ENCODE measurements at regions not wholly inside any gene's neighbourhood (a gene's known extent, or its start where the extent isn't known, plus 50 kb on each side); places are given as distances from the start of the nearest gene placed in this dataset.

DNA sequence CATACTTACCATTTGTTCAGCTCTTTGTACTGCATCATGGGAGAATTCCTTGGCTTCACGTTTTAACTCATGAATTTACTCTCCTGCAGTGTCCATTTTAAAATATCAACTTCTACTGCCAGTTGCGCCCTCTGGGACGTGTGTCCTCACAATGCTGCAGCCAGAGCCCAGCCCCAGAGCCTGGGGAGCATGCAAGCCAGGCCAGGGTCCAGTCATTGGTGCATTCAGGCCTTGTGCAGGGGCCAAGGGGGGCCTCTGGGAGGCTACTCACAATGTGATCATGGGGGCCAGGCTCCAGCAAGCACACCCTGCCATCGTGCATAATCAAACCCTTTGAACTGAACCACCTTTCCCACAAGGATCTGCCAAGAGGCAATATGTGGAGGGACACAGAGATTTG lies 105.6 kb upstream of the CCDC112 start:
- no peak for DNase-seq (ENCODE audit: extremely low spot score)
- TF ChIP-seq ELF4 (IDR thresholded peaks at IDR 0.05) = no peak
- no peak for TF ChIP-seq ZNF384 (IDR thresholded peaks at IDR 0.05)
- no peak for TF ChIP-seq TARDBP (IDR thresholded peaks at IDR 0.05)
- TF ChIP-seq, protein P1, sequence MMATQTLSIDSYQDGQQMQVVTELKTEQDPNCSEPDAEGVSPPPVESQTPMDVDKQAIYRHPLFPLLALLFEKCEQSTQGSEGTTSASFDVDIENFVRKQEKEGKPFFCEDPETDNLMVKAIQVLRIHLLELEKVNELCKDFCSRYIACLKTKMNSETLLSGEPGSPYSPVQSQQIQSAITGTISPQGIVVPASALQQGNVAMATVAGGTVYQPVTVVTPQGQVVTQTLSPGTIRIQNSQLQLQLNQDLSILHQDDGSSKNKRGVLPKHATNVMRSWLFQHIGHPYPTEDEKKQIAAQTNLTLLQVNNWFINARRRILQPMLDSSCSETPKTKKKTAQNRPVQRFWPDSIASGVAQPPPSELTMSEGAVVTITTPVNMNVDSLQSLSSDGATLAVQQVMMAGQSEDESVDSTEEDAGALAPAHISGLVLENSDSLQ (IDR thresholded peaks at IDR 0.05) = no peak
- TF ChIP-seq NFRKB (IDR thresholded peaks at IDR 0.05) = no peak
- no peak for TF ChIP-seq SUZ12 (IDR thresholded peaks at IDR 0.05)
- TF ChIP-seq CTBP1 (IDR thresholded peaks at IDR 0.05; ENCODE audit: borderline replicate concordance) = no peak
- ChIA-PET CTCF (no interaction called here), POLR2A (no interaction called here)

DNA sequence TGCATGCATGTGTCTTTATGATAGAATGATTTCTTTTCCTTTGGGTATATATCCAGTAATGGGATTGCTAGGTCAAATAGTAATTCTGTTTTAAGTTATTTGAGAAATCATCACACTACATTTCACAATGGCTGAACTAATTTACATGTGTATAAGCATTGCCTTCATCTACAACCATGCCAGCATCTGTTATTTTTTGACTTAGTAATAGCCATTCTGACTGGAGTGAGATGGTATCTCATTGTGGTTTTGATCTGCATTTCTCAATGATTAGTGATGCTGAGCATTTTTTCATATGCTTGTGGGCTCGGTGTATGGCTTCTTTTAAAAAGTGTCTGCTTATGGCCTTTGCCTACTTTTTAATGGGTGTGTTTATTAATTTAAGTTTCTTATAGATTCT lies 102.3 kb upstream of the CCDC112 start:
- DNase-seq (ENCODE audit: extremely low spot score) = no peak
- ChIA-PET CTCF (no interaction called here), POLR2A (no interaction called here)
- TF ChIP-seq SUZ12 (IDR thresholded peaks at IDR 0.05) (no peak), ELF4 (IDR thresholded peaks at IDR 0.05) (no peak), CTBP1 (IDR thresholded peaks at IDR 0.05; ENCODE audit: borderline replicate concordance) (no peak), ZNF384 (IDR thresholded peaks at IDR 0.05) (no peak), NFRKB (IDR thresholded peaks at IDR 0.05) (no peak), BHLHE40 (IDR thresholded peaks at IDR 0.05; ENCODE audit: borderline replicate concordance) (no peak)

DNA sequence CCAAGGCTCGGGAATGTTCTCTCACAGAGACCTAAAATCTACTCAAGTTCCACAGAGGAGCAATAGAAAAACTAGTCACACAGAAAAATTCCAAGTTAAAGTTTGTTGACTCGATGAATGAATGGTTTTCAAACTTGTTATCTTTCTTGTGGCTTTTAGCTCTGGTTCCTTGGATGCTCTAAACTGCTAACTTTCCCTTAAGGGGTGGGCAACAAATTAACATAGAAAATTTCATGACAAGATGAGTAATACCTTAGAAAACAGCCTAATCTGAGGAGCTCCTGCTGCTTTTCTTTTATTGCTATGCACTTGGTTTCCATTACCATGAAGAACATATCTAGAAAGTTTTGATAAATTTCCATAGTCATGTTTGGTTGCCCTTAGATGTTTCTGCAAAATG lies 100.2 kb upstream of the CCDC112 start:
- POLR2A ChIA-PET = no interaction called here
- CTCF ChIA-PET = interaction anchor here (0.6 kb wide), 1 partner anchor 178 kb away, joined by 3 read pairs; no protein-coding TSS in a partner anchor

DNA sequence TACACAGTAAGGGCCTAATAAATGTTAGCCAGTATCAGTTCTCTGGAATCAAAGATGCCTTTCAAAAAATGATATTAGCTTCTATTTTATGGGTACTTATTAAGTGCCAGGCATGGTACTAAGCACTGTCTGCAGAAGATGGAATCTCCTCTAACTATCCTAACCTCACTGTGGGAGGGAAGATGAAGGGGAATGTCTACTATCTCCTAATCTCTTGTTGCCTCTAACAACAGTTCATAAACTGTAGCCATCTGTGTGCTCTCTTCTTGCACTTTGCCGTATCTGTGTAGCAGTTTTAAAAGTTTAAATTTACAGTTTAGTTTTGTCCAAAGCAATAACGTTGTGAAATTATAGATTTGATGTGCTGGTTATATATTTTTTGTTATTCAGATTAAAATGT lies 99.6 kb upstream of the CCDC112 start:
- no peak for DNase-seq (ENCODE audit: extremely low spot score)
- no peak for TF ChIP-seq SP1 (IDR thresholded peaks at IDR 0.05)
- ChIA-PET CTCF (interaction anchor here (0.6 kb wide), 1 partner anchor 179 kb away, joined by 3 read pairs; no protein-coding TSS in a partner anchor), POLR2A (no interaction called here)

More for the DNA sequence above, 100.2 kb upstream of the CCDC112 start:
- TF ChIP-seq FOXM1 (IDR thresholded peaks at IDR 0.05; ENCODE audit: borderline replicate concordance) (no peak), NFRKB (IDR thresholded peaks at IDR 0.05) (no peak), HDGF (IDR thresholded peaks at IDR 0.05; ENCODE audit: borderline replicate concordance) (no peak), TARDBP (IDR thresholded peaks at IDR 0.05) (no peak), ZNF384 (IDR thresholded peaks at IDR 0.05) (no peak), CTBP1 (IDR thresholded peaks at IDR 0.05; ENCODE audit: borderline replicate concordance) (no peak), ARNT (IDR thresholded peaks at IDR 0.05) (no peak), ELF4 (IDR thresholded peaks at IDR 0.05) (no peak), BHLHE40 (IDR thresholded peaks at IDR 0.05; ENCODE audit: borderline replicate concordance) (no peak), FOXA1 (IDR thresholded peaks at IDR 0.05) (no peak), LEF1 (IDR thresholded peaks at IDR 0.05; ENCODE audit: borderline replicate concordance) (no peak)
- DNase-seq (ENCODE audit: extremely low spot score) = no peak

DNA sequence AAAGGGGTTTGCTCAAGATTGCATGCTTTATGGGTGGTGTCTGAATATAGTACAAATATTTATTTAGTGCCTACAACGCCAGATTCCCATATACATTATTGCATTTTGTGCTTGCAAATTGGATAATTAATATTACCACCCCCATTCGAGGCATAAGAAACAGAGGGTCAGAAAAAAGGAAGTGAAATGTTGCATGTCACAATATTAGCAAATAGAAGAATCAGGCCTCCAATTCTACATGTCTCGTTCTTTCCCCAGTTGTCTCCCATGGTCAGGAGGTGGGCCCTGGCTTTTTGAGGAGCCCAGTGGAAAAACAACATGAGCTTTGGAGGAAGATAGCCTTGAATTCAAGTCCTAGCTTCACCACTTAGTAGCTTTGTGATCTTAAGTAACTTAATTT lies 98.1 kb upstream of the CCDC112 start:
- TF ChIP-seq FOXK2 (IDR thresholded peaks at IDR 0.05) = no peak
- TF ChIP-seq SUZ12 (IDR thresholded peaks at IDR 0.05) = no peak
- no peak for TF ChIP-seq HDGF (IDR thresholded peaks at IDR 0.05; ENCODE audit: borderline replicate concordance)
- no peak for TF ChIP-seq FOXA1 (IDR thresholded peaks at IDR 0.05)
- TF ChIP-seq ARNT (IDR thresholded peaks at IDR 0.05) = no peak
- no peak for TF ChIP-seq TARDBP (IDR thresholded peaks at IDR 0.05)
- no peak for TF ChIP-seq CTBP1 (IDR thresholded peaks at IDR 0.05; ENCODE audit: borderline replicate concordance)
- no peak for TF ChIP-seq FOXM1 (IDR thresholded peaks at IDR 0.05; ENCODE audit: borderline replicate concordance)
- ChIA-PET CTCF (no interaction called here), POLR2A (no interaction called here)
- DNase-seq (ENCODE audit: extremely low spot score) = no peak

DNA sequence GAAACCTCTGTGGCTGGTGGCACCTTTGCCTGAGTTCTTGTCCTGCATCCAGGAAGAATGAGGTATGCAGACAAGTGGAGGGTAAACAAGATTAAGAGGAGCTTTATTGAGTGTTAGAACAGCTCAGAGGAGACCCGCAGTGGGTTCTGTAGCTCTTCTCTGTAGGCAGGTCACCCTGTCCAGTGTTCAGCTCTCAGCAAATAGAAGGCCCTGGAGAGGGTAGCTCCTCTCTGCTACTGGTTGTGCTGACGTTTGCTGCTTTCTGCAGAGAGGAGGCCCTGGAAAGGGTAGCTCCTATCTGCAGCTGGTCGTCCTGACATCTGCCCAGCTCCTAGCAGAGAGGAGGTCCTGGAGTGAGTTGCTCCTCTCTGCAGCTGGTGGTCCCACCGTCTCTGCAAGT lies 96.8 kb upstream of the CCDC112 start:
- ChIA-PET POLR2A (no interaction called here), CTCF (no interaction called here)
- TF ChIP-seq LEF1 (IDR thresholded peaks at IDR 0.05; ENCODE audit: borderline replicate concordance) (no peak), TARDBP (IDR thresholded peaks at IDR 0.05) (no peak), L3MBTL2 (conservative IDR thresholded peaks at IDR 0.05) (no peak), FOXA1 (IDR thresholded peaks at IDR 0.05) (no peak), CTBP1 (IDR thresholded peaks at IDR 0.05; ENCODE audit: borderline replicate concordance) (no peak), FOXM1 (IDR thresholded peaks at IDR 0.05; ENCODE audit: borderline replicate concordance) (no peak), HDGF (IDR thresholded peaks at IDR 0.05; ENCODE audit: borderline replicate concordance) (no peak), ARNT (IDR thresholded peaks at IDR 0.05) (no peak), SP1 (IDR thresholded peaks at IDR 0.05) (no peak), SUZ12 (IDR thresholded peaks at IDR 0.05) (no peak), ELF4 (IDR thresholded peaks at IDR 0.05) (no peak), BHLHE40 (IDR thresholded peaks at IDR 0.05; ENCODE audit: borderline replicate concordance) (no peak), NFRKB (IDR thresholded peaks at IDR 0.05) (no peak), ZNF384 (IDR thresholded peaks at IDR 0.05) (no peak), FOXK2 (IDR thresholded peaks at IDR 0.05) (no peak)
- TF ChIP-seq, protein P1 (IDR thresholded peaks at IDR 0.05) = no peak
- DNase-seq (ENCODE audit: extremely low spot score) = no peak

DNA sequence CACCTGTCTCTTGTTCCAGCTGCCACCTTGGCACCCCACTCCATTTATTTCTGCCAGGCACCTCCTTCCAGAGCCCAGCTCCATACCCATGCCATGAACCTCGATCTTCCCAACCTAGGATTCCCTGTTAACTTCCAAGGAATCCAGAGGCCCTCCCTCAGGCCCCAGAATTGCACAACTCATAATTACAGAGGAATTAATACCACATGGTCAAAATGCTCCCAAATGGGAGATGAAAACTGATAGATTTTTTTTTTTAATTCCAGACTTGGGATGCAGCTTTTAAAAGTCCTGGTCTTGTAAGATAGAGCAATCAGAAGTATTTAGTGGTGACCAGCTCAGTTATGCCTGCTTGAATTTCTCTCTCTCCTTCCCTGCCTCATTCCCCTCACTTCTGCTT lies 96.2 kb upstream of the CCDC112 start:
- POLR2A ChIA-PET = no interaction called here
- CTCF ChIA-PET = no interaction called here
- TF ChIP-seq, protein P1 (IDR thresholded peaks at IDR 0.05) = no peak
- TF ChIP-seq CTBP1 (IDR thresholded peaks at IDR 0.05; ENCODE audit: borderline replicate concordance) (no peak), FOXA1 (IDR thresholded peaks at IDR 0.05) (no peak), LEF1 (IDR thresholded peaks at IDR 0.05; ENCODE audit: borderline replicate concordance) (no peak), TARDBP (IDR thresholded peaks at IDR 0.05) (no peak), SUZ12 (IDR thresholded peaks at IDR 0.05) (no peak), BHLHE40 (IDR thresholded peaks at IDR 0.05; ENCODE audit: borderline replicate concordance) (no peak), NFRKB (IDR thresholded peaks at IDR 0.05) (no peak)
- no peak for DNase-seq (ENCODE audit: extremely low spot score)

Data from HEK293T (cell line).